Suprapubic skin (tissue), 3 donors: ENCODE measurements at regions not wholly inside any gene's neighbourhood (a gene's known extent, or its start where the extent isn't known, plus 50 kb on each side); places are given as distances from the start of the nearest gene placed in this dataset.

ENCODE experiments used
- POLR2A ChIP-seq, 2 donors: fragments of 450-650 bp; IDR thresholded peaks; one replicate each; pipeline ENCODE4 v1.6.1; 2017; ENCODE audit warnings: antibody characterized with exemption in 2 of 2, mild to moderate bottlenecking in 2 of 2, moderate library complexity in 2 of 2
- TF ChIP-seq, protein P1 (sequence below), 2 donors: fragments of 200-600 bp in 1 of 2; fragments of 450-650 bp in 1 of 2; sonication (generic) in 1 of 2; IDR thresholded peaks; one replicate each; pipeline ENCODE4 v1.5.1; 2016 to 2019; ENCODE audit warnings: antibody characterized with exemption in 2 of 2, mild to moderate bottlenecking in 1 of 2, moderate library complexity in 1 of 2

DNA sequence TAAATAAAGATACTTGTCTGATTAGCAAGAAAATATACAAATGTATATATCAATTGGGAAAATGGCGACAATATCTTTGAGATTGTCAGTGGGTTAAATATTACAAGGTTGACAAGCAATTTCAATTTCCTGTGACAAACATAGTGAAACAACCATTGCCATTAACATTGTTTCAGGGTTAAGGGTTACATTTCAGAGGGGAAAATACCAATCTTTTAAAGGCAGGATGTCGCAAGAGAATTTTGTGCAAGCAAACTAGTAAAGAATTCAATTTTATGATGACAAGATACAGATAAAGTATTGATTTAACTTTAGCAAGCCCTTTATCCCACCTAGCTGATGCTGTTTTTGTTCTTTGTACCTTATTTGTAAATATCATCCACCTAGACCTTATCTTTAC, 305.8 kb upstream of the GRIA3 start:
- TF ChIP-seq, protein P1, sequence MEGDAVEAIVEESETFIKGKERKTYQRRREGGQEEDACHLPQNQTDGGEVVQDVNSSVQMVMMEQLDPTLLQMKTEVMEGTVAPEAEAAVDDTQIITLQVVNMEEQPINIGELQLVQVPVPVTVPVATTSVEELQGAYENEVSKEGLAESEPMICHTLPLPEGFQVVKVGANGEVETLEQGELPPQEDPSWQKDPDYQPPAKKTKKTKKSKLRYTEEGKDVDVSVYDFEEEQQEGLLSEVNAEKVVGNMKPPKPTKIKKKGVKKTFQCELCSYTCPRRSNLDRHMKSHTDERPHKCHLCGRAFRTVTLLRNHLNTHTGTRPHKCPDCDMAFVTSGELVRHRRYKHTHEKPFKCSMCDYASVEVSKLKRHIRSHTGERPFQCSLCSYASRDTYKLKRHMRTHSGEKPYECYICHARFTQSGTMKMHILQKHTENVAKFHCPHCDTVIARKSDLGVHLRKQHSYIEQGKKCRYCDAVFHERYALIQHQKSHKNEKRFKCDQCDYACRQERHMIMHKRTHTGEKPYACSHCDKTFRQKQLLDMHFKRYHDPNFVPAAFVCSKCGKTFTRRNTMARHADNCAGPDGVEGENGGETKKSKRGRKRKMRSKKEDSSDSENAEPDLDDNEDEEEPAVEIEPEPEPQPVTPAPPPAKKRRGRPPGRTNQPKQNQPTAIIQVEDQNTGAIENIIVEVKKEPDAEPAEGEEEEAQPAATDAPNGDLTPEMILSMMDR (IDR thresholded peaks at IDR 0.05) = no peak
- no peak for TF ChIP-seq POLR2A (IDR thresholded peaks at IDR 0.05)
